ENCODE measurements at regions not wholly inside any gene's neighbourhood (a gene's known extent, or its start where the extent isn't known, plus 50 kb on each side); places are given as distances from the start of the nearest gene placed in this dataset.
"Not testable (repeated sequence)": the region's sequence is repeated elsewhere in the genome, so short reads cannot be mapped to it uniquely, and the experiment has no call there.

DNA sequence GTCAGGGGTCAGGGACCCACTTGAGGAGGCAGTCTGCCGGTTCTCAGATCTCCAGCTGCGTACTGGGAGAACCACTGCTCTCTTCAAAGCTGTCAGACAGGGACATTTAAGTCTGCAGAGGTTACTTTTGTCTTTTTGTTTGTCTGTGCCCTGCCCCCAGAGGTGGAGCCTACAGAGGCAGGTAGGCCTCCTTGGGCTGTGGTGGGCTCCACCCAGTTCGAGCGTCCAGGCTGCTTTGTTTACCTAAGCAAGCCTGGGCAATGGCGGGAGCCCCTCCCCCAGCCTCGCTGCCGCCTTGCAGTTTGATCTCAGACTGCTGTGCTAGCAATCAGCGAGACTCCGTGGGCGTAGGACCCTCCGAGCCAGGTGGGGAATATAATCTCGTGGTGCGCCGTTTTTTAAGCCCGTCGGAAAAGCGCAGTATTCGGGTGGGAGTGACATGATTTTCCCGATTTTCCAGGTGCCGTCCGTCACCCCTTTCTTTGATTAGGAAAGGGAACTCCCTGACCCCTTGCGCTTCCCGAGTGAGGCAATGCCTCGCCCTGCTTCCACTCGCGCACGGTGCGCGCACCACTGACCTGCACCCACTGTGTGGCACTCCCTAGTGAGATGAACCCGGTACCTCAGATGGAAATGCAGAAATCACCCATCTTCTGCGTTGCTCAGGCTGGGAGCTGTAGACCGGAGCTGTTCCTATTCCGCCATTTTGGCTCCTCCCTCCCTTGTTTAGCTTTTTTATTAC lies 268.6 kb upstream of the SATB1 start:
- DNase-seq (ENCODE audit: low read depth in 4 of 4, low spot score in 3 of 4) = not testable (repeated sequence)

DNA sequence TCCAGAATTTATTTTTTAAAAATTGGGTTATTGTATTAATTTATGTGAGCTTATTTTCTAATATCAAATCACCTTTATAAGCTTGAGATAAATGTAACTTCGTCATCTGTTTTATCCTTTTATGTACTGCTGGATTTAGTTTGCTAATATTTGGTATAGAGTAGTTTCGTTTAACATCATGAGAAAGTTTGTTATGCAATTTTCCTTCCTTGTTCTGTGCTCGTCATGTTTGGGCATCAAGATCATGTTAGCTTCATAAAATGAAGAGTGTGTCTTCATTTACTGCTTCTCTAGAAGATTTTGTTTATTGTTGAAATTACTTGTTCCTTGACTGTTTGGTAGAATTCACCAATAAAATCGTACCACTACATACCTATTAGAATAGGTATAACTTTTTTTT lies 262.1 kb upstream of the SATB1 start:
- no peak for DNase-seq (ENCODE audit: low read depth in 4 of 4, low spot score in 3 of 4)

DNA sequence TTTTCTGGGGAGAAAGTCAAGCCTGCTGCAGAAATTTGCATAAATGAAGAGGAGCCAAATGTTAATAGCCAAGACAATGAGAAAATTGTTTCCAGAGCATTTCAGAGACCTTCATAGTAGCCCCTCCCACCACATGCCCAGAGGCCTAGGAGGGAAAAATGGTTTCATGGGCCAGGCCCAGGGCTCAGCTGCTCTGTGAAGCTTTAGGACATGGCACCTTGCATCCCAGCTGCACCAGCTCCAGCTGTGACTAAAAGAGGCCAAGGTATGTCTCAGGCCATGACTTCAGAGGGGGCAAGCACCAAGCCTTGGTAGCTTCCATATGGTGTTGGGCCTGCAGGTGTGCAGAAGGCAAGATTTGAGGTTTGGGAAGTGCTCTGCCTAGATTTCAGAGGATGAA lies 258.8 kb upstream of the SATB1 start:
- no peak for DNase-seq (ENCODE audit: low read depth in 4 of 4, low spot score in 3 of 4)

DNA sequence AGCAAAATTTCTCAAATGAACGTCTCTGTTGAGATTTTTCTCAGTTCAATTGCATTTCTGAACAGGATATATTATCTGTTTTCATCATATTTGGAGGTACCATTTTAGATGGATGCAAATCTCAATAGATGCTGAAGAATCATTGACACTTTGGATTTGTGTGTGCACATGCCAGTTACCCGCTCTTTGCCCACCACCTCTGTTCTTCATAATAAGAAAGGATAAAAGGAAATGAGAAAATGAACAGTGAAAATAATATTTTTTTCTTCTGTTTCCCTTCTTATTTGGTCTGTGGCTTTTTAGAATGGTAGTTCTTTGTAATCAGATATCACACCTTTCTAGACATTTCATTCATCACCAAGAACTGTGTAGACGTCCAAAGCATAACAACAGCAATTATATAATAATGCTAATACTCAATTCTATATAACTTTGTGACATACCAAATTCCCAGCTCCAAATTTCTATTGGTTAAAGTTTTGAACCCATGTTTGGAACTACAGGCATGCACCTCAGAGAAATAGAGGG lies 256.7 kb upstream of the SATB1 start:
- DNase-seq (ENCODE audit: low read depth in 4 of 4, low spot score in 3 of 4) = no peak

DNA sequence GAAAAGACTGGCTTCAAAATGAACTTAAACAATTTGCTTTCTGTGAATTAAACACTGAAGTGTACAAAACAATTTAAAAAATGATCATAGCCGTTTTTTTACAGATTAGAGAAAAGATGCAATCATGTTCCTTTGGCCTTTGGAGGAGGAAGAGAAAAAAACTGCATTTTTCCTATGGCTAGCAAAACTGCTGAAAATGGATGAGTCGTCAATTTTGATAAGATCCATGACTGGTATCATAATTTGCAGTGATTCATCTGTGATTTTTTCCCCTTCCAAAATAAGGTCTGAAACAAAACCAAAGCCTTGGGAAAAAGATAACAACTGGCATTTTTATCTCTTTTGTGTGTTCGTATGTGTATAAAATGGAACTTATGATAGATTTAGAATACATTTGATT lies 255.6 kb upstream of the SATB1 start:
- DNase-seq (ENCODE audit: low read depth in 4 of 4, low spot score in 3 of 4) = no peak

DNA sequence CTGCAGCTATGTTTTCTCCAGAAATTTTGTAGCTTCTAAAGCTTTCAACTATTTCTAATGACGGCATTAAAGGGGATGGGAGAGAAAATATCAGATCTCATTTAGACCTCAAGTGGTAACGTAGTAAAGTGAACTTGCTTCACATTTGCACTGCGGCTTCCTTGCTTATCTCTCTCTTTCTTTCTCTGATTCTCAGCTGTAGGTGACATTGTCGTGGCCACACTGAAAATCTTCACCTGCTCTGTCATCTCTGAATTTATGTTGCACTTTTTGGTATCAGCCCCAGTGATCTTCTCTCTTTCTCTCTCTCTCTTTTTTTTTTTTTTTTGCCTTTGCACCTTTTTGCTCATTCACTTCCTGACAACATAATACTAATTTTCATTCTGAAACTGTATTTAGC lies 254.1 kb upstream of the SATB1 start:
- DNase-seq (ENCODE audit: low read depth in 4 of 4, low spot score in 3 of 4) = no peak

DNA sequence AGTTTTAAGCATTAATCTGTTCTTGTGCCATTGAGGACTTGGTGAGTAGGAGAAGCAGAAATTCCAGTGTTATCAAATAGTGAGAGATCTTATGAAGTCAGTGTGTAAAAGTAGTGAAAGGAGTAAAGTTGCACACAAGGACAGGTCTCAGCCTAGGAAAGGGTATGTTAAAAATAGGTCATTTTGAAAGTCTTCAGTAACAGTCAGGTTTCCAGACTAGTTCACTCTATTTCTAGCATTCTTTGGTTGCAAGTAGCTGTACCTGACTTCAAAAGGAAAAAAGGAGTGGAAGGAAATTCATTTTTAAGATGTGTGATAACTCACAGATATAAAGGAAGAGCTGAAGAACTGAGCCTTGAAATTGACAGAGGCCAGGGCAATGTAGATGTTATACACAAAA lies 250.1 kb upstream of the SATB1 start:
- DNase-seq (ENCODE audit: low read depth in 4 of 4, low spot score in 3 of 4) = no peak

DNA sequence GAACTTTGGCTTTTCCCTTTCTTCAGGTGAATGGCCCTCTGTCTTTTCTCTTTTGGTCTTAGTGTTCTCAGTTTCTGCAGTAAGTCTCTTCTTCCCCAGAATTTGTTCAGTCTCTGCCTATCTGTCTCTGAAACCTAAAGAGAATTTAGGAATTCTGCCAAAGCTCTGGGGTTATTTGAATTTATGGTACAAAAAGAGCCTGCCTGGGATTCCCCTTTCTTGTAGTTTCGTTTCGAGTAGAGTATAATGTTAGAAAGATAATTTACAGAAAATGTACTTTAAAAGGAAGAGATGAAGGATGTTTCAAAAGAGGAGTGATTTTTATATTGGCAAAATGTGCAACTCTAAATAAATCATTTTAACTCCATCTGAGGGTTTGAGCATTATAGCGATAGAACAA lies 247.4 kb upstream of the SATB1 start:
- no peak for DNase-seq (ENCODE audit: low read depth in 4 of 4, low spot score in 3 of 4)

DNA sequence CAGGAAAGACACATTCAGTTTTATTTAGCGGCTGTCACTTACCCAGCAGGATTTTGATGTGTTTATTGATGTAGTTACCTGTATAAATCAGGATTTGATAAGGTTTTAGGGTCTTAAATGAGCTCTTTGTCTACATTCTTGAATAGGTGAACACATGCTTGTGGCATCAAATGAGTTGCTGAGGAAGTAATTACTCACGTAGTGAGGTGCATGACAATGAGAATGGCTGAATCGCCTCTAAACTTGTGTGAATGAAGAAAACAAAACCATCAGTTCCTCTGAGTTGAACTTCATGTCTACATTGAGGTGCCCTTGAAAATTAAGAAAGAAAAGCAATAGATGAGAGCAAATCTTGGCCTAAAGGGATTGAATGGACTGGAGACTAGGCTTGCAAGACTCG lies 245.6 kb upstream of the SATB1 start:
- DNase-seq (ENCODE audit: low read depth in 4 of 4, low spot score in 3 of 4) = no peak

DNA sequence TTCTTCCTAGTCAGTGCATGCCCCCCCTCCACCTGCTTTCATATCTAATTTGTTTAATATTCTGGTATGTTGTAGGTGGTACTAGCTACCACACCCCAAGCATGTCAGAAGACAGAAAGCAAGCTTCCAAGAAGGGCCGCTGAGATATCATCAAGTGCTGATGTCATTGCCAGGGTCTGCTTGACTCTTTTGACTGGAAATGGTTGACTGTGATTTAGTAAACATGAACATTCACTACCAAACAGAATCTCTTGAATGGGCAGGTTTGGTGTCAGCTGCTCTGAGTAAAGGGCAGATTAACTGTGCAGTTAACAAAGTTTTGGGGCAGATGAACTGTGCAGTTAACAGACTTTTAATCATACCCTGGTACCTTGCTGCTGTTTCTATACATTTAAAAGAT lies 244.2 kb upstream of the SATB1 start:
- DNase-seq (ENCODE audit: low read depth in 4 of 4, low spot score in 3 of 4) = no peak

DNA sequence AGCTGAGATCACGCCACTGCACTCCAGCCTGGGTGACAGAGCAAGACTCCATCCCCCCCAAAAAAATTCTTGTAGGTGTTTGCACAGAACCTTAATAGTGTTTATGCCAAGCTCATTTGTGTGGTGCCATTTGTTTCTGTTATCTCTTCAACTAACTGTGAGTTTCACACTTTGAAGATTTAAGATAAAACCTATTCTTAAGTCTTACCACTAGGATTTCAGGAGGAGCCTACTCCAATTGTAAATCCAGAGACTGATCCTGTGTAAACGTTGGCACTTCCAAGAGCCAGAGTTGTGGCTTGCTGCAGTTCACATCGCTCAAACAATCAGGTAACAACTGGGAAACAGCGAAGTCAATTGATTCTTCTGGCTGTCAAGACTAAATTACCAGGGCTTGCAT lies 242.4 kb upstream of the SATB1 start:
- no peak for DNase-seq (ENCODE audit: low read depth in 4 of 4, low spot score in 3 of 4)

DNA sequence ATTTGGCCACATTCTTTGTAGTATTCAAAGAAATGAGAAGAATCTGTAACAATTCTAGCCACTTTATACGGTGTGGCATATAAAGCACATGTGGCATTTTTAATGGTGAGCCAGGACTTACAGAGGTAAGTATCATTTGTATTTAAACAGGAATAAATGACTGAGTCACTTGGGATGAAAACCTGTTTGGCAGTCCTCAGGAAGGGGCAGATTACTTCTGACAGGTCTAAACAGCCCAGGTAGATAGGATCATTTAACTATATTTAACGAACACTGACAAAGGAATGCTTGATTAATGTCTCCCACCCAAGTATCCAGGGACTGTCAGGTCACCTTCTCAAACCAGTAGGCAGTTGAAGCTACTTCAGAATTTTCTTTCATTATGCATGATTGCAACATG lies 241.5 kb upstream of the SATB1 start:
- no peak for DNase-seq (ENCODE audit: low read depth in 4 of 4, low spot score in 3 of 4)

DNA sequence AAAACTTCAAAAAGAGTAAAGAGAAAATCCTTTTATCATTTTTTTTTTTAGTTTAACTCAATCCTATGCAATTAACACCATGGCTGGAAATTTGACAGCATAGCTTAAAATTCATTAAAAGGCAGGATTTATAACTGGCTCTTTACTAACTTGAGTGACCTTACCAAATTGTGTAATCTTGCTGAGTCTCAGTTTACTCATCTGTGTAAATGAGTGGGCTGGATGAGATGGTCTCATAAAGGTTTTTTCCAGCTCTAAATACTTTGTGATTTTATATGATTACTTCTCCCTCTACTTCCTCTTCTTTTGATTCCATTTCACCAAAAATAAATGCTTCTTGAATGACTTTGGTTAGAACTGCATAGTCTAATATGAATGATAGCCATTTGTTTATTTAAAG lies 234.9 kb upstream of the SATB1 start:
- DNase-seq (ENCODE audit: low read depth in 4 of 4, low spot score in 3 of 4) = no peak

DNA sequence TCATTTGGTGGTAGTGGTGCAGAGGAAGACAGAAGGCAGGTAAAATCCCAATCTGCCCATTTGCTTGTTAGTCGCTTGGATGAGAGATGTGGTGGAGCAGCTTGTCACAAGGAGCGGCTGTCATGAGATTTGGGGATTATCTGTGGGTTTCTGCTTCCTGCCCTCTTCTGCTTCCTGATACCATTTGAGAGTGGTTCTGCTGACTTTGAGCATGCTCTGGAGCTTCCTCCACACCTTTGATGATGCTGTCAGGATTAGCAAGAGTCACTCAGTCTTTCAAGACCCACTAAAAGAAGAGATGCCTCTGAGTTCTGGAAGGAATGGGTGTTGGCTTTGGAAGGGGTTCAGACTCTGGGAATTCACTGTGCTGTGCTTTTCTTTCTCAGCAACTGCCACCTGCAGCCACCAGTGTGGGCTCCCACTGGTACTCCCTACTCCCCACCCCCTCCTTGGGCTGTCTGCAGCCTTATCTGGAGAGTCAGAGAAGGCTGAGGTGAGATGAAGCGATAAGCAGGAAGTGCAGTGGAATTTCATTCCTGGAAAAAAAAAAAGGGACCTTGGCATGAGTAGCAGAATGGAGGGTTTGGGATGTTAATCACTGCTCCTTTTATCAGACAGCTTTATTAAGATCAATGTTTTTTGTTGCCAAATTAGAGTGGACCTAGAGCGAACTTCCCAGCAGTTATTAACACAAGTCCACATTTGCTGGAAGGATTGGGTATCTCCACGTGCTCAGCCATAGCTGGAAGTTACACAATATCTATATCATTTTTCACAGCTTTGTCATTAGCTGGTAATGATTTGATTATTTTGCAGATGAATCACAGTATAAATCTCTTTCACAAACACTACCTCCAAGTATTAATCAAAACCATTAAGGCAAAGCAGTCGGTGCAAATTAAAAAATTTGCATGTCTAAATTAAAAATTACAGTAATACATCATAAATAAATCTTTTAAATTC lies 233.0 kb upstream of the SATB1 start:
- no peak for DNase-seq (ENCODE audit: low read depth in 4 of 4, low spot score in 3 of 4)

DNA sequence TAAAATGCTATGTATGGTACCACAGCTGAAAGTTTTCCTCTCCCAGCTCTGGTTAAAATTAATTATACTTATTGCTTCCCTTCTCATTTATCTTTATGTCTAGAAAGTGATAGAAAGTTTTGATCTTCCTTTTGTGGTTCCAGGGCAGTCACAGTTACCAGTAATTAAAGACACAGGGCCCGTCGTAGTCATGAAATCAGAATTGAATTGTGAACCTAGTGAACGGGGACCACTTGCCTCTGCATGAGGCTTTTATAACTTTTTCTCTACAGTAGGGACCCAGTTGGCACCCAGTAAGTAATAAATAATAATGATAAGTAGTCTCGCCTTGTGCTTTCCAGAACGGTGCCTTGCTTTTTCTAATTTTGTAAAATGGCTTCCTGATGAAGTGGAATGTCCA lies 231.7 kb upstream of the SATB1 start:
- no peak for DNase-seq (ENCODE audit: low read depth in 4 of 4, low spot score in 3 of 4)

DNA sequence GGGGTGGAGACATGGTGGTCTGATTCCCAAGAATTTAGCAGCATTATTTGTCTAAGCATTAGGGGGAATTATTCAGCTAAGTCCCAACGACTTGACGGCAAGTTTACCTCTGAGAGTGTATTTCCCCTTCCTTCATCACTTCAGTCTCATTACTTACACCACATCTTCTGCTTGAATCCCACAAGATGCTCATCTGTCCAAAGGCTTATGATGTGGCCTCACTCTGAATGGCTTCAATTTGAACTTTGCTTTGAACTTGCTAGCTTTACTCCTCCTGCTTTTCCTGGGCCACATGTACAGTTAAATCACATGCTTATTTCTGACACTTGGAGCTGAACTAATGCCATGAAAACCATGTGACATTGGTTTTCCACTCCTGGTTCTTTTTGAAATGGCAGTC lies 231.3 kb upstream of the SATB1 start:
- DNase-seq (ENCODE audit: low read depth in 4 of 4, low spot score in 3 of 4) = no peak

DNA sequence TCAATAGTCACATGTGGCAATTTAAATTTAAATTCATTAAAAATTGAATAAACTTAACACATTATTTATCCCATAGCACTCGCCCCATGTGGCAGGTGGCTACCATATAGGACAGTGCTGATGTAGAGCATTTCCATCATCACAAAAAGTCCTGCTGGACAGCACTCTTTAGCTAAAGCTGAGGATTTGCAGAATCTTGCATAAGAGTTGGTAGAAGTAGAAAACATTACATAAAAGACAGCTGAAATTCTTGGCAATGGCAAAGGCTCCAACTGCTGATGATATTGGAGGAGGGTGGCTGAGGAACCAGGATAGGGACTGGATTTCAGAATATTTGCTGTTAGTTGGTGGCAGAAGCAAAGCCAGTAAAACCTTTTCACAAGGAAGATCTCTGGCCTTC lies 230.7 kb upstream of the SATB1 start:
- DNase-seq (ENCODE audit: low read depth in 4 of 4, low spot score in 3 of 4) = no peak

DNA sequence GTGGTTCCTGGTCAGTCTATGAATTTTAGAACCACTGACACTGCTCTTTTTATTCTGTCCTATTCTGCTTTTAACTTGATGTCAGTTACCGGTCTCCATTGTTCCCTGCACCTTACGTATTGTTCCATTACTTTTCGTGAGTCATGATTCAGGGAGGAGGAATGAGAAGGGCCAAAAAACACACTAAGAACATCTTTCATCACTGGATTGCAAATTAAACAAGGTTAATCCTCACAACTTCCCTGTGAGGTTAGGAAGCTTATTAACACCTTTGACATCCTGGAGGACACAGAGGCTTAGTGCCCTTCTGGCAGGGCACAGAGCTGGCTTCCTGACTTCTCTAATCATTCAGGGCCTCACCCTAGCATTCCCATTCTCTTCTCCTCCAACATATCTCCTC lies 227.6 kb upstream of the SATB1 start:
- DNase-seq (ENCODE audit: low read depth in 4 of 4, low spot score in 3 of 4) = no peak

DNA sequence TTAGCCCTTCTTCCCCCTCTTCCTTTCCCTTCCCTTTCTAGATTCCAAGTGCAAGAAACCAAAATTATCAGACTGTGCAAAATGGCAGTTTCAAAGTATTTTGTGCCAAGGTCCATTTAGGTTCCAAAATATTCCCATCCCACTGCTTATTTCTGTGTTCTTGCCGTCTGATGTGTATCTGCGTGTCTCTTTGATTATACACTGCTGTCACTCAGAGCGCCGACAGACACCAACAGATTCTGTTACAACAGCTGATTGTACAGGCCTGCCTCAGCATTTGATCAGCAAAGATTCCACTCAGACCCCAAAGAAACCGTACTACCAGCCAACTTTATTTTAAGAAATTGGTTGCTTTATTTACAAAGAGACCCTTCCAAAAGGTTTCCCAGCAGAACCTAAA lies 225.6 kb upstream of the SATB1 start:
- no peak for DNase-seq (ENCODE audit: low read depth in 4 of 4, low spot score in 3 of 4)

DNA sequence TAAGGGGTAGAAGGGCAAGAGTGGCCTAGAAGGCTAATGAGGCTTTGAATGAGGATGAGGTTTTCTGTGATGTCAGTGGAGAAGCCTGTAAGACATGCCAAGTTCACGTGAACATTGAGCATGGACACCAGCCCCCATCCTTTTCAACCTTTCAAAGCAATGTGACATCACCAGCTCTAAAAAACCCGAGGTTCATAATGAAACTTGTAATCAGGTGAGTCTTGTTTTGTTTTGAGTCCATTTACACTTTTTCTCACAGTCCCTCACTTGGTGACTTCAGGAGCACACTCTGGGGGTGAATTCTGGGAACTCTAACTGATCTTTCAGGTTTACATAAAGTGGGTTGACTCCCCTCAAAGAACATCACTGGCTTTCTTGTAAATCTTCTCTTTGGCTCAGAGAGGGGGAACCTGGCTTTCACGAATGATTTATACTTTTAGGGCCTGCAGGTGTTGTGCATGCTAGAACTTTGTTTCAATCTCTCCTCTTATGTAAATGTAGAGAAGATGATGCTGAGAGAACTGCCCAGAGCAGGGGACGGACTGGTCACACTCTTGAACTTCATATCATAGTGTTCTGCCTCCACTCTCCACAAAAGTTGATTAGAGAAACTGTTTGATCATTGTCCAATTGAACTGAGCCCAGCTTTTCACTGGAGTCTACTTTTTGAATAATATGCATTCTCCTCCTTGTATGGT lies 224.7 kb upstream of the SATB1 start:
- DNase-seq (ENCODE audit: low read depth in 4 of 4, low spot score in 3 of 4) = no peak

DNA sequence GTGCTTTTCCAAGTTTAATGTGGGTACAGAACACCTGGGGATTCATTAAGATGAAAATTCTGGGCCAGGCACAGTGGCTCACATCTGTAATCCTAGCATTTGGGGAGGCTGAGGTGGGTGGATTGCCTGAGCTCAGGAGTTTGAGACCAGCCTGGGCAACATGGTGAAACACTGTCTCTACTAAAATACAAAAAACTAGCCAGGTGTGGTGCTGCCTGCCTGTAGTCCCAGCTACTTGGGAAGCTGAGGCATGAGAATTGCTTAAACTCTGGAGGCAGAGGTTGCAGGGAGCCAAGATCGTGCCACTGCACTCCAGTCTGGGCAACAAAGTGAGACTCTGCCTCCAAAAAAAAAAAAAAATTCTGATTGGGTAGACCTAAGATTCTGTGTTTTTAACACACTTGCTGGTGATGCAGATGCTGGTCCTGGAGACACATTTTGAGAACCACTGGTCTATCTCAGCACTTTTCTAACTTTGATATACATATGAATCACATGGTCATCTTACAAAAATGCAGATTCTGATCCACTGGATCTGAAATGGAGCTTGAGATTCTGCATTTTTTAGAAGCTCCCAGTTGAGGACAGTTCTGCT lies 223.8 kb upstream of the SATB1 start:
- DNase-seq (ENCODE audit: low read depth in 4 of 4, low spot score in 3 of 4) = no peak
